Mesendoderm (in vitro differentiated cells): ENCODE measurements at regions not wholly inside any gene's neighbourhood (a gene's known extent, or its start where the extent isn't known, plus 50 kb on each side); places are given as distances from the start of the nearest gene placed in this dataset.

Experiments
- DNase-seq: peaks from one replicate; pipeline ENCODE4 v3.0.0; 2013
- H2AK5ac ChIP-seq: 2 replicates; pipeline ENCODE4 v1.6.1; 2013; ENCODE audit warnings: low read length, inconsistent platforms
- H2BK120ac ChIP-seq: 2 replicates; pipeline ENCODE4 v1.6.1; 2013; ENCODE audit warnings: low read depth, mild to moderate bottlenecking, low read length, moderate library complexity, mixed read lengths
- H2BK15ac ChIP-seq: replicated peaks from 2 replicates; pipeline ENCODE4 v1.6.1; 2013; ENCODE audit warnings: low read depth, mild to moderate bottlenecking, moderate library complexity
- H2BK5ac ChIP-seq: 2 replicates; pipeline ENCODE4 v1.6.1; 2013; ENCODE audit warnings: low read length, inconsistent platforms
- H3K18ac ChIP-seq: 2 replicates; pipeline ENCODE4 v1.6.1; 2013; ENCODE audit warnings: mild to moderate bottlenecking, low read length, mixed read lengths
- H3K23ac ChIP-seq: one replicate; pipeline ENCODE4 v1.6.1; 2013; ENCODE audit warnings: low read length
- H3K27ac ChIP-seq: 2 replicates; pipeline ENCODE4 v1.5.1; 2013; ENCODE audit warnings: low read depth, mild to moderate bottlenecking, inconsistent platforms, low read length, moderate library complexity
- H3K27me3 ChIP-seq: 2 replicates; pipeline ENCODE4 v1.6.1; 2013; ENCODE audit warnings: low read length, control low read depth, mild to moderate bottlenecking, inconsistent platforms; ENCODE audit not compliant: insufficient read depth, poor library complexity
- H3K36me3 ChIP-seq: 2 replicates; pipeline ENCODE4 v1.6.1; 2013; ENCODE audit warnings: low read length, inconsistent platforms; ENCODE audit not compliant: control insufficient read depth, insufficient read depth
- H3K4ac ChIP-seq: one replicate; pipeline ENCODE4 v1.6.1; 2013; ENCODE audit warnings: low read depth, mild to moderate bottlenecking, low read length, moderate library complexity
- H3K4me1 ChIP-seq: 2 replicates; pipeline ENCODE4 v1.6.1; 2013; ENCODE audit warnings: low read depth, low read length, inconsistent platforms; ENCODE audit not compliant: control insufficient read depth
- H3K4me2 ChIP-seq: 2 replicates; pipeline ENCODE4 v1.6.1; 2013; ENCODE audit warnings: low read length
- H3K4me3 ChIP-seq: 2 replicates; pipeline ENCODE4 v1.5.1; 2013; ENCODE audit warnings: mild to moderate bottlenecking, low read length
- H3K56ac ChIP-seq: one replicate; pipeline ENCODE4 v1.6.1; 2013; ENCODE audit warnings: low read length
- H3K79me1 ChIP-seq: 2 replicates; pipeline ENCODE4 v1.6.1; 2013; ENCODE audit warnings: low read length, inconsistent platforms
- H3K79me2 ChIP-seq: 2 replicates; pipeline ENCODE4 v1.6.1; 2013; ENCODE audit warnings: mild to moderate bottlenecking, low read length; ENCODE audit not compliant: control insufficient read depth, insufficient read depth
- H3K9ac ChIP-seq: 2 replicates; pipeline ENCODE4 v1.6.1; 2013; ENCODE audit warnings: low read length, inconsistent platforms
- H4K5ac ChIP-seq: one replicate; pipeline ENCODE4 v1.6.1; 2013; ENCODE audit warnings: low read length
- H4K8ac ChIP-seq: one replicate; pipeline ENCODE4 v1.6.1; 2013; ENCODE audit warnings: low read depth, mild to moderate bottlenecking, control low read depth, low read length, moderate library complexity
- WGBS: extraction: QIAGEN DNeasy Blood & Tissue Kit; methylation state at CpG from one replicate; pipeline ENCODE4 v1.1.7; 2013; ENCODE audit warnings: low lambda C conversion rate, missing lambda C conversion rate; ENCODE audit not compliant: insufficient coverage; ENCODE audit errors: extremely low coverage; 5-methylcytosine and 5-hydroxymethylcytosine counted together

- H3K4me1 ChIP-seq: no peaks in the 10 kb centered on the region
- no peak overlapping the region for H2AK5ac ChIP-seq
- DNase-seq: no peak
- H2BK120ac ChIP-seq: no peak overlapping the region
- H3K36me3 ChIP-seq: no peaks in the 10 kb centered on the region
- H2BK15ac ChIP-seq: no peak overlapping the region
- H3K18ac ChIP-seq: no peak overlapping the region
- H3K79me2 ChIP-seq: no peaks in the 10 kb centered on the region
- no peak overlapping the region for H3K56ac ChIP-seq
- WGBS: no CpG with 5 or more reads among the region's 2 CpGs
- no peak overlapping the region for H3K9ac ChIP-seq
- no peak overlapping the region for H3K4ac ChIP-seq
- H3K27ac ChIP-seq: no peak overlapping the region
- H3K4me3 ChIP-seq: no peak overlapping the region
- H4K5ac ChIP-seq: no peak overlapping the region
- no peak overlapping the region for H3K23ac ChIP-seq
- H4K8ac ChIP-seq: peak overlapping the region; percentile 56
- H3K4me2 ChIP-seq: no peak overlapping the region
- no peaks in the 10 kb centered on the region for H3K27me3 ChIP-seq
- H2BK5ac ChIP-seq: no peak overlapping the region
- H3K79me1 ChIP-seq: no peaks in the 10 kb centered on the region
Observed at GRCh38 chr6:8679823-8680222, 244.5 kb upstream of the SLC35B3 start.

DNA sequence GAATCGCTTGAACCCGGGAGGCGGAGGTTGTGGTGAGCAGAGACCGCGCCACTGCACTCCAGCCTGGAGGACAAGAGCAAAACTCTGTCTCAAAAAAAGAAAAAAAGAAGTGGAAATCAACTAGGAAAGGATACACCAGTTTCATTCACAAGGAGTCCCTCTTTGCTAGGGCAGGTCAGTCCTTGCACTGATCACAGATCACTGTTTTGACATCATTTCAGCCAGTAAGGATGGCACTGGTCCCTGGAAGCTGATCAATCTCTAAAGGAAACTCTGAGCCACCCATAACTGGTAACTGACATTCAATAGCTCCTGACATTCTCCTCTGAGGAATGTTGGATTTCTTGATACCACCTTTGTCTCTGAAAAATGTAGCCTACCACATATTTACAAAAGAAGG lies 243.1 kb upstream of the SLC35B3 start:
- Histone ChIP-seq H3K79me1 (no peaks in the 10 kb centered on the region), H3K4me2 (no peak overlapping the region), H3K23ac (no peak overlapping the region), H3K9ac (no peak overlapping the region), H3K79me2 (no peaks in the 10 kb centered on the region), H3K4ac (no peak overlapping the region), H3K27ac (no peak overlapping the region), H4K5ac (no peak overlapping the region), H4K8ac (no peak overlapping the region), H3K56ac (no peak overlapping the region), H2BK5ac (no peak overlapping the region), H3K36me3 (no peaks in the 10 kb centered on the region), H3K4me1 (no peaks in the 10 kb centered on the region), H3K4me3 (no peak overlapping the region), H2AK5ac (no peak overlapping the region), H2BK15ac (no peak overlapping the region), H3K18ac (no peak overlapping the region), H3K27me3 (no peaks in the 10 kb centered on the region), H2BK120ac (no peak overlapping the region)
- DNase-seq: no peak
- no CpG with 5 or more reads among the region's 5 CpGs for WGBS

DNA sequence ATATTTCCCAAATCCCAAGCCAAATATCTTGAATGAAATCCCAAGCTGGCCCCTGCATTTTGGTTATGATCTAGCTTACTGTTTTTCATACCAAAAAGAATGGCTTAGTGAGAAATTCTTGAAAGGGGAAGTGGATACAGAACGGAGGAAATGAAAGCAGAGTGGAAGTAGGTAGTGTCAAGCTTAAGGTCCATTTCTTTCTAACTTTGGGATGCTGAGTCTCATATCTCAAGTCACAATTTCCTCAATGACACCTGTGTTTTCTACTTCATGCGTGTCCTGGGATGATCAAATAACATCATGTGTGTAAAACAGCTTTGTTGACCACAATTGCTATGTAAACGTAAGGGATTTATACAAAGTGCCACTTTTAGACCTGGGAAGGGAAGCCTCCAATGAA lies 238.8 kb upstream of the SLC35B3 start:
- Histone ChIP-seq H2AK5ac (no peak overlapping the region), H3K4me2 (no peak overlapping the region), H3K36me3 (no peaks in the 10 kb centered on the region), H3K18ac (no peak overlapping the region), H3K4me1 (no peaks in the 10 kb centered on the region), H3K79me1 (no peaks in the 10 kb centered on the region), H3K9ac (no peak overlapping the region), H2BK15ac (no peak overlapping the region), H3K56ac (no peak overlapping the region), H3K79me2 (no peaks in the 10 kb centered on the region), H3K4me3 (no peak overlapping the region), H3K27ac (no peak overlapping the region), H3K27me3 (no peaks in the 10 kb centered on the region), H2BK120ac (no peak overlapping the region), H4K5ac (no peak overlapping the region), H4K8ac (no peak overlapping the region), H2BK5ac (no peak overlapping the region), H3K23ac (no peak overlapping the region), H3K4ac (no peak overlapping the region)
- no peak for DNase-seq
- no CpG with 5 or more reads among the region's 3 CpGs for WGBS

DNA sequence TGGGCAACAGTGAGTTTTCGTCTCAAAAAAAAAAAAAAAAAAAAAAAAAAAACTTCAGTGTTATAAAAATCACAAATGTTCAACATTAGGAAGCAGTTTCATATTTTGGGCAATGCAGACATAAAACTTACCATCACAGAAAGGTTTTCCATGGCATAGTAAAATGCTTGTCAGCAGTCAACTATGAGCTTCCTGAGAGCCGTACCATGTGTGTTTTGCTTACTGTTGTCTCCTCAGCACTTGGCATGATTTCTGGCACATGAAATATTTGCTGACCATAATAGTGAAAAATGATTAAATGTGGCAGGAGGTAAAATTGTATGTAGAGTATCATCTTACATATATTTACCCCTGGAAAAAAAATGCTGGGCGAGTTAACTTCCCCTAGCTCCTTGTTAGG lies 237.5 kb upstream of the SLC35B3 start:
- Histone ChIP-seq H3K23ac (no peak overlapping the region), H4K5ac (no peak overlapping the region), H3K18ac (no peak overlapping the region), H3K4me3 (no peak overlapping the region), H3K56ac (no peak overlapping the region), H4K8ac (no peak overlapping the region), H3K79me2 (no peaks in the 10 kb centered on the region), H3K27me3 (no peaks in the 10 kb centered on the region), H2AK5ac (no peak overlapping the region), H3K4me1 (no peaks in the 10 kb centered on the region), H3K4ac (no peak overlapping the region), H3K9ac (no peak overlapping the region), H3K4me2 (no peak overlapping the region), H2BK5ac (no peak overlapping the region), H3K27ac (no peak overlapping the region), H2BK15ac (no peak overlapping the region), H2BK120ac (no peak overlapping the region), H3K36me3 (no peaks in the 10 kb centered on the region), H3K79me1 (no peaks in the 10 kb centered on the region)
- DNase-seq: no peak
- no CpG with 5 or more reads among the region's 3 CpGs for WGBS

DNA sequence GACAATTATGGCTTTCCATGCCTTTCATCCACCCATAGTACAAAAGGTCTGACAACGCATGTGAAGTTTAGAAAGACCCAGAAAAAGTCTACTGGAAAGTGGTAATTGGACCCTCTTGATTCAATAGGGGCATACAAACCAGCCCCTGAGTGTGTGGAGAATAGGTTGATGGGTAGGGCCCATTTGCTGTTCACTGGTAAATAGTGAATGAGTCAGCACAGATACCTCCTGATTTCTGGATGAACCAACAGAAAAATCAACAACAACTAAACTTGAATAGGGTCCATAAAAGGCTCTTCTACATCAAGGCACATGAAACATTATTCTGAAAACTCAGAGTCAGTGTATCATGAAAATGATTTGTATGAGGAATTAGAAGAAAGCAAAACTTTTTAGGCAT lies 235.4 kb upstream of the SLC35B3 start:
- Histone ChIP-seq H2BK15ac (no peak overlapping the region), H3K4me2 (no peak overlapping the region), H3K56ac (no peak overlapping the region), H3K4ac (no peak overlapping the region), H3K9ac (no peak overlapping the region), H2BK5ac (no peak overlapping the region), H3K18ac (no peak overlapping the region), H3K79me1 (no peaks in the 10 kb centered on the region), H2BK120ac (no peak overlapping the region), H4K8ac (no peak overlapping the region), H3K23ac (no peak overlapping the region), H3K27ac (no peak overlapping the region), H4K5ac (no peak overlapping the region), H3K4me3 (no peak overlapping the region), H3K4me1 (no peaks in the 10 kb centered on the region), H3K79me2 (no peaks in the 10 kb centered on the region), H3K27me3 (no peaks in the 10 kb centered on the region), H2AK5ac (no peak overlapping the region), H3K36me3 (no peaks in the 10 kb centered on the region)
- no CpG with 5 or more reads among the region's 1 CpG for WGBS
- no peak for DNase-seq

DNA sequence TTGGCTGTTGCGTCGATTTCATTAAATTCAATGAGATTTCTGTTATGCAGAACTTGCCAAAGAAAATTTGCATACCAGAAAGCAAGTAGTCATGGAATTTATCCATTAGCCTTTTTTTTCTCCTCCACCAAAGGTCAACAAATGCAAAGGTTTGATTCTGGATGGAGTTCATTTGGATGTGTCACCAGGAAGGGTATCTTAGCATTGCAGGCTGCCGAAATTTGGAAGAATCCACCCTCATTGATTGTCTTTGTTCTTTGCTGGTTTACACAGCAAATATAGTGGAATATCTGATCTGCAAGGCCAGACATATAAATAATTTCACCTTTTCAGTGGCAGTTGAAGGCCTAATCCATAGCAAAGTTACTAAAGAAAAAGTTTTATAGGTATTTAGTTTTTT lies 229.4 kb upstream of the SLC35B3 start:
- Histone ChIP-seq H3K4ac (no peak overlapping the region), H2AK5ac (no peak overlapping the region), H3K56ac (no peak overlapping the region), H3K18ac (no peak overlapping the region), H3K4me3 (no peak overlapping the region), H4K8ac (no peak overlapping the region), H3K4me1 (no peaks in the 10 kb centered on the region), H3K9ac (no peak overlapping the region), H2BK5ac (no peak overlapping the region), H3K27ac (no peak overlapping the region), H4K5ac (no peak overlapping the region), H3K79me2 (no peaks in the 10 kb centered on the region), H2BK15ac (no peak overlapping the region), H3K4me2 (no peak overlapping the region), H3K23ac (no peak overlapping the region), H3K27me3 (no peaks in the 10 kb centered on the region), H3K36me3 (no peaks in the 10 kb centered on the region), H2BK120ac (no peak overlapping the region), H3K79me1 (no peaks in the 10 kb centered on the region)
- DNase-seq: no peak
- WGBS: no CpG with 5 or more reads among the region's 3 CpGs
